OCI-LY1 (cell line): ENCODE measurements at regions not wholly inside any gene's neighbourhood (a gene's known extent, or its start where the extent isn't known, plus 50 kb on each side); places are given as distances from the start of the nearest gene placed in this dataset.

ENCODE experiments used
- H2AFZ ChIP-seq: fragments of 200-600 bp; sonication (generic), shearing (Covaris generic); 2 replicates; pipeline ENCODE4 v1.6.0; 2014; ENCODE audit warnings: antibody characterized with exemption, mild to moderate bottlenecking, low read length
- H3F3A ChIP-seq: fragments of 200-600 bp; sonication (generic), shearing (Covaris generic); 2 replicates; pipeline ENCODE4 v1.6.0; 2014; ENCODE audit warnings: mild to moderate bottlenecking, antibody characterized with exemption, low read length, moderate library complexity; ENCODE audit not compliant: insufficient read depth
- H3K27ac ChIP-seq: fragments of 200-600 bp; sonication (generic); 2 replicates; pipeline ENCODE4 v1.5.1; 2014; ENCODE audit warnings: low read length, mixed run types, mild to moderate bottlenecking, low read depth; ENCODE audit not compliant: poor library complexity, severe bottlenecking
- H3K27me3 ChIP-seq: fragments of 200-600 bp; sonication (generic); 2 replicates; pipeline ENCODE4 v1.6.0; 2014; ENCODE audit warnings: antibody characterized with exemption, mild to moderate bottlenecking, low read length, moderate library complexity; ENCODE audit not compliant: insufficient read depth
- H3K36me3 ChIP-seq: fragments of 200-600 bp; sonication (generic); 2 replicates; pipeline ENCODE4 v1.6.1; 2014; ENCODE audit warnings: mild to moderate bottlenecking, antibody characterized with exemption, low read length, moderate library complexity, mixed read lengths; ENCODE audit not compliant: insufficient read depth
- H3K4me1 ChIP-seq: fragments of 200-600 bp; sonication (generic); 2 replicates; pipeline ENCODE4 v1.5.1; 2014; ENCODE audit warnings: mild to moderate bottlenecking, low read length, moderate library complexity; ENCODE audit not compliant: insufficient read depth, severe bottlenecking
- H3K4me2 ChIP-seq: fragments of 200-600 bp; sonication (generic), shearing (Covaris generic); 2 replicates; pipeline ENCODE4 v1.6.1; 2014; ENCODE audit warnings: low read length
- H3K4me3 ChIP-seq: fragments of 200-600 bp; sonication (generic); 2 replicates; pipeline ENCODE4 v1.5.1; 2014; ENCODE audit warnings: low read length, low read depth, mild to moderate bottlenecking, mixed read lengths; ENCODE audit not compliant: poor library complexity, severe bottlenecking
- H3K79me2 ChIP-seq: fragments of 200-600 bp; shearing (Covaris generic); 2 replicates; pipeline ENCODE4 v1.6.1; 2016; ENCODE audit warnings: mixed run types, low read length, mixed read lengths; ENCODE audit not compliant: insufficient read depth
- H3K9ac ChIP-seq: fragments of 200-600 bp; sonication (generic), shearing (Covaris generic); 2 replicates; pipeline ENCODE4 v1.6.1; 2014; ENCODE audit warnings: mild to moderate bottlenecking, low read length, mixed read lengths
- H3K9me2 ChIP-seq: fragments of 200-600 bp; sonication (generic), shearing (Covaris generic); 2 replicates; pipeline ENCODE4 v1.6.1; 2014; ENCODE audit warnings: low read depth, mild to moderate bottlenecking, low read length, mixed read lengths
- H3K9me3 ChIP-seq: fragments of 200-600 bp; shearing (Covaris generic); 2 replicates; pipeline ENCODE4 v1.6.1; 2014; ENCODE audit warnings: low read length, mixed read lengths
- H4K20me1 ChIP-seq: fragments of 200-600 bp; sonication (generic), shearing (Covaris generic); 2 replicates; pipeline ENCODE4 v1.6.0; 2016; ENCODE audit warnings: mild to moderate bottlenecking, low read length; ENCODE audit not compliant: insufficient read depth
- CTCF ChIP-seq: fragments of 200-600 bp; sonication (generic), shearing (Covaris generic); IDR thresholded peaks from 2 replicates; pipeline ENCODE4 v1.5.1; 2017; ENCODE audit warnings: mild to moderate bottlenecking, antibody characterized with exemption, low read length, moderate library complexity, mixed read lengths
- EZH2 ChIP-seq: fragments of 200-600 bp; sonication (generic), shearing (Covaris generic); IDR thresholded peaks from 2 replicates; pipeline ENCODE4 v1.8.0; 2017; ENCODE audit warnings: borderline replicate concordance, mixed run types, mild to moderate bottlenecking, antibody characterized with exemption, low read length, moderate library complexity, mixed read lengths

GRCh38 chr1:90802622-90803021 lies 85.5 kb upstream of the BARHL2 start:
- Histone ChIP-seq H3K4me3 (no peak overlapping the region), H3K4me1 (no peaks in the 10 kb centered on the region), H3K9me3 (no peaks in the 10 kb centered on the region), H3K27ac (no peak overlapping the region), H3K9me2 (no peaks in the 10 kb centered on the region), H3F3A (no peaks in the 10 kb centered on the region), H3K27me3 (no peaks in the 10 kb centered on the region), H3K4me2 (no peak overlapping the region), H4K20me1 (no peaks in the 10 kb centered on the region), H3K36me3 (no peaks in the 10 kb centered on the region), H3K9ac (no peak overlapping the region), H3K79me2 (no peaks in the 10 kb centered on the region), H2AFZ (no peak overlapping the region)
- TF ChIP-seq CTCF: no peak
- no peak for TF ChIP-seq EZH2

DNA sequence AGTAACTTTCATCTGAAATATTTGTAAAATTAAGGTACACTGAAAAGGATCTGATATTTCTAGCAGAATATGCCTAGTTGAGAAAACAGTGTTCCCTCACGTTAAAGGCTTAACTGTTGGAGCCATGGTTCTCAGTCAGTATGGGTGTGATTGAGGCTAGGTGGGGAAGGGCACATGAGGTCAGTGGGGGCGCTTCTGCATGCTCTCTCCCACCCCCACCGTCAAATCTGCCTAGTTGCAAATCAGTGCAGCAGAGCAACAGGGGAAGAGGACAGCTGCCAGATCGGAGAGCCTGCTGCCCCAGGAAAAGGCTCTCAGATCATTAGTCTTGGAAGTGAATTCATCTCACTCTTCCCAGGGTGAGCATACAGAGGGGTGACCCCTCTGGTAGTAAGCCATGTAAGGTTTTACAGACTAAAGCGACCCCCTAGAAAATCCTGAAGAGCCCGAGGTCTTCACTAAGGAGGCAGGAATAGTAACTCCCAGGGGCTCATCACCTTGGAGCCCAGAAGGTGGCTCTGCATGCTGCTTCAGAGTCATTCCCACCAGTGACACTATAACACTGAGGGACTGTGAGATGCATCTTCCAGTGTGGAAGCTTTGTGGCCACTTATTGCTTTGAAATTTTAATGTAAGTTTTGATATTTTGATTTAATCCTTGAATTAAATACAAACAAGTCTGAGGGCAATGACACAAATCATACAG lies 83.1 kb upstream of the BARHL2 start:
- no peaks in the 10 kb centered on the region for H3K4me1 ChIP-seq
- TF ChIP-seq EZH2: no peak
- TF ChIP-seq CTCF: no peak
- no peaks in the 10 kb centered on the region for H3K79me2 ChIP-seq
- no peak overlapping the region for H3K27ac ChIP-seq
- no peak overlapping the region for H3K4me3 ChIP-seq
- H3K9ac ChIP-seq: no peak overlapping the region
- H3K27me3 ChIP-seq: no peaks in the 10 kb centered on the region
- no peak overlapping the region for H2AFZ ChIP-seq
- H3F3A ChIP-seq: no peaks in the 10 kb centered on the region
- H3K9me3 ChIP-seq: no peaks in the 10 kb centered on the region
- H3K4me2 ChIP-seq: no peak overlapping the region
- no peaks in the 10 kb centered on the region for H3K36me3 ChIP-seq
- no peaks in the 10 kb centered on the region for H4K20me1 ChIP-seq
- H3K9me2 ChIP-seq: no peaks in the 10 kb centered on the region

DNA sequence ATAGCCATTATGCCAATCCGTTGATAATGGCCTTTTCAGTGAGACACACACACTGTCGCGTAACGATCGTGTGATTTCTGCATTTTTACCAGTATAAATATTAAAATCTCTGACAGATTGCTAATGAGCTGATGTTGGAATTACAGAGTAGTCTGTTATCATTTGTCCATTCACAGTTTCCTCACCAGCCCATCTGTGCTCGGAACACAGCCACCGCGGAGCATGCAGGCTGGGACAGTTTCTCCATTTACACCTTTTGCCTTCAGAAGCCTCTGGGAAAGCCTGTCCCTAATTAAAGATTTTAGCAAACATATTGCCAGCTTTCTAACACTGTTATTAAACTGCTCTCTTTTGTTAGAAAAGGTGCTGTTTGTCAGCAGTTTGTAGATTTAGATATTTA lies 82.2 kb upstream of the BARHL2 start:
- Histone ChIP-seq H3K9me3 (no peaks in the 10 kb centered on the region), H3K4me2 (no peak overlapping the region), H3K27me3 (no peaks in the 10 kb centered on the region), H3F3A (no peaks in the 10 kb centered on the region), H3K36me3 (no peaks in the 10 kb centered on the region), H3K9ac (no peak overlapping the region), H3K9me2 (no peaks in the 10 kb centered on the region), H2AFZ (no peak overlapping the region), H3K27ac (no peak overlapping the region), H3K79me2 (no peaks in the 10 kb centered on the region), H3K4me1 (no peaks in the 10 kb centered on the region), H3K4me3 (no peak overlapping the region), H4K20me1 (no peaks in the 10 kb centered on the region)
- TF ChIP-seq EZH2 (no peak), CTCF (no peak)
